ENCODE measurements at regions not wholly inside any gene's neighbourhood (a gene's known extent, or its start where the extent isn't known, plus 50 kb on each side); places are given as distances from the start of the nearest gene placed in this dataset.

GRCh38 chr21:15151385-15152103 lies 86.7 kb upstream of the NRIP1 start:
- DNase-seq (ENCODE audit: low read depth): no peak

- no peak for DNase-seq (ENCODE audit: low read depth)
Observed at GRCh38 chr21:15152591-15152990, 87.8 kb upstream of the NRIP1 start.

- DNase-seq (ENCODE audit: low read depth): peak; percentile 26
Observed at GRCh38 chr21:15159382-15160020, 94.7 kb upstream of the NRIP1 start.

GRCh38 chr21:15160136-15160535 lies 95.3 kb upstream of the NRIP1 start:
- DNase-seq (ENCODE audit: low read depth): no peak

- no peak for DNase-seq (ENCODE audit: low read depth)
Observed at GRCh38 chr21:15162921-15163320, 98.1 kb upstream of the NRIP1 start.

- DNase-seq (ENCODE audit: low read depth): no peak
Observed at GRCh38 chr21:15164273-15164672, 99.5 kb upstream of the NRIP1 start.

- DNase-seq (ENCODE audit: low read depth): peak; percentile 61
Observed at GRCh38 chr21:15164678-15165303, 100.0 kb upstream of the NRIP1 start.

- no peak for DNase-seq (ENCODE audit: low read depth)
Observed at GRCh38 chr21:15170614-15171013, 105.8 kb upstream of the NRIP1 start.

- DNase-seq (ENCODE audit: low read depth): no peak
Observed at GRCh38 chr21:15171546-15171945, 106.7 kb upstream of the NRIP1 start.

- no peak for DNase-seq (ENCODE audit: low read depth)
Observed at GRCh38 chr21:15172963-15173362, 108.2 kb upstream of the NRIP1 start.

GRCh38 chr21:15174923-15175322 lies 110.1 kb upstream of the NRIP1 start:
- no peak for DNase-seq (ENCODE audit: low read depth)

GRCh38 chr21:15182731-15183130 lies 117.9 kb upstream of the NRIP1 start:
- DNase-seq (ENCODE audit: low read depth): no peak

GRCh38 chr21:15183813-15184257 lies 119.0 kb upstream of the NRIP1 start:
- DNase-seq (ENCODE audit: low read depth): no peak

- no peak for DNase-seq (ENCODE audit: low read depth)
Observed at GRCh38 chr21:15190412-15190811, 125.6 kb upstream of the NRIP1 start.

GRCh38 chr21:15190837-15191236 lies 126.0 kb upstream of the NRIP1 start:
- DNase-seq (ENCODE audit: low read depth): peak; percentile 20

GRCh38 chr21:15191342-15191741 lies 126.5 kb upstream of the NRIP1 start:
- no peak for DNase-seq (ENCODE audit: low read depth)

GRCh38 chr21:15192243-15192642 lies 127.4 kb upstream of the NRIP1 start:
- DNase-seq (ENCODE audit: low read depth): peak; percentile 83

GRCh38 chr21:15193937-15194336 lies 129.1 kb upstream of the NRIP1 start:
- no peak for DNase-seq (ENCODE audit: low read depth)

- DNase-seq (ENCODE audit: low read depth): no peak
Observed at GRCh38 chr21:15195104-15195503, 130.3 kb upstream of the NRIP1 start.

- DNase-seq (ENCODE audit: low read depth): no peak
Observed at GRCh38 chr21:15195768-15196167, 131.0 kb upstream of the NRIP1 start.

GRCh38 chr21:15197696-15198095 lies 132.9 kb upstream of the NRIP1 start:
- no peak for DNase-seq (ENCODE audit: low read depth)

- no peak for DNase-seq (ENCODE audit: low read depth)
Observed at GRCh38 chr21:15199414-15200383, 134.9 kb upstream of the NRIP1 start.
